HepG2 (cell line): ENCODE measurements at regions not wholly inside any gene's neighbourhood (a gene's known extent, or its start where the extent isn't known, plus 50 kb on each side); places are given as distances from the start of the nearest gene placed in this dataset.

ENCODE experiments used
- ATAC-seq: fragments of 200-7000 bp; cut with Tn5 transposase; 3 replicates; pipeline ENCODE4 v1.9.1; 2020; ENCODE audit warnings: mild to moderate bottlenecking, moderate library complexity
- BruUV-seq: library from RNA; stranded (reverse); fragments of 400-500 nt; replicated peaks from 2 replicates; lab custom pipeline; 2021; lab: Mats Ljungman, UMichigan
- CTCF ChIA-PET: fragments of 300-600 bp; formaldehyde crosslinking; extraction: SDS; loops from one replicate; lab custom pipeline; 2021; ENCODE audit warnings: low total read pairs, inconsistent platforms, low intra/inter-chr PET ratio; lab: Yijun Ruan, JAX
- POLR2A ChIA-PET: fragments of 350-600 bp; sonication (Branson Sonifier 250); formaldehyde crosslinking; loops from one replicate; lab custom pipeline; 2020; ENCODE audit warnings: antibody characterized with exemption, inconsistent platforms; lab: Yijun Ruan, JAX
- DNase-seq: peaks from one replicate; pipeline ENCODE4 v3.0.0-alpha.2; 2015; ENCODE audit warnings: low spot score
- FAIRE-seq: peaks from 3 replicates; lab custom pipeline; 2011; peaks lifted over from hg19 to GRCh38; lab: Jason Lieb, UNC
- H2AFZ ChIP-seq: one replicate; pipeline ENCODE4 v1.6.1; 2011; ENCODE audit warnings: low read length, inconsistent platforms
- H3K27ac ChIP-seq: fragments of 300-600 bp; 3 replicates; pipeline ENCODE4 v1.8.0; 2011; ENCODE audit warnings: mixed run types, mild to moderate bottlenecking, mixed read lengths, low read length, inconsistent platforms; ENCODE audit not compliant: insufficient read depth; ENCODE audit errors: extremely low read length
- H3K27me3 ChIP-seq, 2 experiments: fragments of 200-600 bp in 1 of 2; 2 replicates in 1 of 2; 3 replicates in 1 of 2; pipeline versions ENCODE4 v1.6.0 to v1.8.0; 2011; ENCODE audit warnings: low read length in 2 of 2, mild to moderate bottlenecking in 2 of 2, moderate library complexity in 2 of 2, inconsistent platforms in 1 of 2; ENCODE audit not compliant: insufficient read depth in 2 of 2, control insufficient read depth in 1 of 2
- H3K36me3 ChIP-seq, 2 experiments: fragments of 200-600 bp in 1 of 2; replicated peaks in 1 of 2; 2 replicates in 1 of 2; 3 replicates in 1 of 2; pipeline versions ENCODE4 v1.5.1 to v1.8.0; 2011; ENCODE audit warnings: low read length in 2 of 2, inconsistent platforms in 1 of 2; ENCODE audit not compliant: insufficient read depth in 2 of 2, control insufficient read depth in 1 of 2
- H3K4me1 ChIP-seq: 2 replicates; pipeline ENCODE4 v1.5.1; 2012; ENCODE audit warnings: low read length, inconsistent platforms; ENCODE audit not compliant: insufficient read depth
- H3K4me2 ChIP-seq: 2 replicates; pipeline ENCODE4 v1.6.0; 2011; ENCODE audit warnings: low read depth, low read length, inconsistent platforms
- H3K4me3 ChIP-seq, 3 experiments: fragments of 200-600 bp in 1 of 3; sonication (generic), shearing (Covaris generic) in 1 of 3; replicated peaks in 1 of 3; 2 replicates each; pipeline ENCODE4 v1.5.1; 2011 to 2016; ENCODE audit warnings: low read length in 3 of 3, inconsistent platforms in 2 of 3, low read depth in 2 of 3, mild to moderate bottlenecking in 2 of 3, control low read depth in 1 of 3, mixed read lengths in 1 of 3; ENCODE audit not compliant: insufficient read depth in 1 of 3
- H3K79me2 ChIP-seq: one replicate; pipeline ENCODE4 v1.6.1; 2011; ENCODE audit warnings: low read length, inconsistent platforms; ENCODE audit not compliant: insufficient read depth
- H3K9ac ChIP-seq: 2 replicates; pipeline ENCODE4 v1.6.0; 2011; ENCODE audit warnings: mild to moderate bottlenecking, low read depth, low read length, inconsistent platforms; ENCODE audit not compliant: insufficient read depth
- H3K9me3 ChIP-seq: 2 replicates; pipeline ENCODE4 v1.5.1; 2012; ENCODE audit warnings: mild to moderate bottlenecking, low read length
- H4K20me1 ChIP-seq: 2 replicates; pipeline ENCODE4 v1.6.0; 2011; ENCODE audit warnings: inconsistent platforms, mild to moderate bottlenecking, low read length, moderate library complexity; ENCODE audit not compliant: insufficient read depth
- BORCS8-MEF2B ChIP-seq: sonication (generic); formaldehyde crosslinking; IDR thresholded peaks from 2 replicates; pipeline ENCODE4 v1.8.0; 2022; ENCODE audit warnings: mild to moderate bottlenecking, missing genetic modification reagents
- BRD4 ChIP-seq: sonication (generic); formaldehyde crosslinking; IDR thresholded peaks from 2 replicates; pipeline ENCODE4 v1.4.0; 2020; ENCODE audit warnings: missing genetic modification reagents
- CCDC6 ChIP-seq: sonication (generic); formaldehyde crosslinking; IDR thresholded peaks from 2 replicates; pipeline ENCODE4 v1.8.1; 2022; ENCODE audit warnings: mild to moderate bottlenecking, missing genetic modification reagents, moderate library complexity
- ELF1 ChIP-seq: sonication (generic); formaldehyde crosslinking; IDR thresholded peaks from 2 replicates; pipeline ENCODE4 v1.4.0; 2020; ENCODE audit warnings: missing genetic modification reagents
- ETV5 ChIP-seq: IDR thresholded peaks from 2 replicates; pipeline ENCODE4 v1.6.1; 2018; ENCODE audit warnings: missing biosample characterization, missing genetic modification reagents, inconsistent platforms, borderline replicate concordance
- IKZF1 ChIP-seq: fragments of 450-650 bp; IDR thresholded peaks from 2 replicates; pipeline ENCODE4 v1.7.1; 2016
- KLF12 ChIP-seq: sonication (generic); formaldehyde crosslinking; IDR thresholded peaks from 2 replicates; pipeline ENCODE4 v1.4.0; 2020; ENCODE audit warnings: missing genetic modification reagents, borderline replicate concordance
- NCOA5 ChIP-seq: sonication (generic); formaldehyde crosslinking; IDR thresholded peaks from 2 replicates; pipeline ENCODE4 v1.4.0; 2020; ENCODE audit warnings: missing genetic modification reagents
- NR2F6 ChIP-seq, 2 experiments: IDR thresholded peaks; 2 replicates each; pipeline ENCODE4 v1.6.1; 2016; ENCODE audit warnings: antibody characterized with exemption in 1 of 2, mild to moderate bottlenecking in 1 of 2
- TBL1XR1 ChIP-seq: fragments of 150-350 bp; IDR thresholded peaks from 2 replicates; pipeline ENCODE4 v1.6.1; 2014; ENCODE audit warnings: borderline replicate concordance, low read length; ENCODE audit not compliant: partially characterized antibody
- ZMYM3 ChIP-seq: sonication (generic); formaldehyde crosslinking; IDR thresholded peaks from 2 replicates; pipeline ENCODE4 v1.5.1; 2020; ENCODE audit warnings: mild to moderate bottlenecking, missing genetic modification reagents
- ZNF792 ChIP-seq: IDR thresholded peaks from 2 replicates; pipeline ENCODE4 v1.6.1; 2016
- ZNF883 ChIP-seq: sonication (generic); formaldehyde crosslinking; IDR thresholded peaks from 2 replicates; pipeline ENCODE4 v1.5.1; 2020; ENCODE audit warnings: mild to moderate bottlenecking, missing genetic modification reagents; ENCODE audit errors: not compliant biosample characterization
- ZNF891 ChIP-seq: sonication (generic); formaldehyde crosslinking; IDR thresholded peaks from 2 replicates; pipeline ENCODE4 v1.5.0; 2020; ENCODE audit warnings: mild to moderate bottlenecking, missing genetic modification reagents
- WGBS: methylation state at CpG from one replicate; pipeline ENCODE4 v1.1.6; 2017; ENCODE audit warnings: low lambda C conversion rate; 5-methylcytosine and 5-hydroxymethylcytosine counted together
- in situ Hi-C: cut with HindIII; loops from 2 replicates; pipeline ENCODE4 v1.10.0; 2017; ENCODE audit warnings: low pct_unique_long_range_greater_than_20kb; ENCODE audit not compliant: extremely low pct_ligation_motif_present
- intact Hi-C: fragments of 100-400 bp; cut with micrococcal nuclease; formaldehyde crosslinking; loops from one replicate; pipeline ENCODE4 v1.10.0; 2022; ENCODE audit not compliant: unreplicated experiment
- TF ChIP-seq, protein P1 (sequence below): sonication (generic); formaldehyde crosslinking; IDR thresholded peaks from 2 replicates; pipeline ENCODE4 v1.8.0; 2022; ENCODE audit warnings: low read depth, missing genetic modification reagents
- TF ChIP-seq, protein P2 (sequence below): sonication (generic); formaldehyde crosslinking; IDR thresholded peaks from 2 replicates; pipeline ENCODE4 v1.4.0; 2020; ENCODE audit warnings: missing genetic modification reagents, borderline replicate concordance

GRCh38 chr2:187102381-187102780 is 253.4 kb upstream of the ZSWIM2 start:
- Histone ChIP-seq H3K27ac (no peak overlapping the region), H4K20me1 (no peaks in the 10 kb centered on the region), H2AFZ (no peak overlapping the region), H3K4me3 (no peak overlapping the region), H3K4me2 (no peak overlapping the region), H3K9ac (no peak overlapping the region), H3K36me3 (no peaks in the 10 kb centered on the region), H3K4me1 (no peaks in the 10 kb centered on the region), H3K27me3 (no peaks in the 10 kb centered on the region), H3K79me2 (no peaks in the 10 kb centered on the region), H3K9me3 (no peaks in the 10 kb centered on the region)
- no peak for DNase-seq
- intact Hi-C loops, result no loop called here
- in situ Hi-C loops, result no loop called here
- no peak for ATAC-seq
- no TSS peak for BruUV-seq
- ChIA-PET POLR2A (no interaction called here), CTCF (no interaction called here)
- TF ChIP-seq ZNF891 (no peak), BRD4 (CRISPR knock-in tag) (no peak), ELF1 (CRISPR knock-in tag) (no peak), CCDC6 (no peak), NR2F6 (IDR thresholded peaks at IDR 0.05) (no peak), NR2F6 (CRISPR knock-in tag; IDR thresholded peaks at IDR 0.05) (no peak), IKZF1 (no peak), KLF12 (CRISPR knock-in tag) (no peak)
- TF ChIP-seq, protein P1, sequence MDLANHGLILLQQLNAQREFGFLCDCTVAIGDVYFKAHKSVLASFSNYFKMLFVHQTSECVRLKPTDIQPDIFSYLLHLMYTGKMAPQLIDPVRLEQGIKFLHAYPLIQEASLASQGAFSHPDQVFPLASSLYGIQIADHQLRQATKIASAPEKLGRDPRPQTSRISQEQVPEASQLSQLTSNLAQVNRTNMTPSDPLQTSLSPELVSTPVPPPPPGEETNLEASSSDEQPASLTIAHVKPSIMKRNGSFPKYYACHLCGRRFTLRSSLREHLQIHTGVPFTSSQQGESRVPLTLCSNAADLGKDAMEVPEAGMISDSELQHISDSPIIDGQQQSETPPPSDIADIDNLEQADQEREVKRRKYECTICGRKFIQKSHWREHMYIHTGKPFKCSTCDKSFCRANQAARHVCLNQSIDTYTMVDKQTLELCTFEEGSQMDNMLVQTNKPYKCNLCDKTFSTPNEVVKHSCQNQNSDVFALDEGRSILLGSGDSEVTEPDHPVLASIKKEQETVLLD (CRISPR knock-in tag), result no peak
- FAIRE-seq, result no peak

GRCh38 chr2:187098154-187098553 is 249.2 kb upstream of the ZSWIM2 start:
- WGBS, result 0% methylated on average over 1 of the region's 1 CpG
- no peaks in the 10 kb centered on the region for H3K4me1 ChIP-seq
- no peak overlapping the region for H3K27ac ChIP-seq
- no peak for DNase-seq
- H3K27me3 ChIP-seq, result no peaks in the 10 kb centered on the region
- TF ChIP-seq BORCS8-MEF2B (CRISPR knock-in tag) (no peak), ZNF792 (CRISPR knock-in tag) (no peak), TBL1XR1 (no peak), ZMYM3 (CRISPR knock-in tag) (no peak), ETV5 (CRISPR knock-in tag) (no peak), NCOA5 (CRISPR knock-in tag) (no peak), ZNF883 (CRISPR knock-in tag) (no peak)
- TF ChIP-seq, protein P2, sequence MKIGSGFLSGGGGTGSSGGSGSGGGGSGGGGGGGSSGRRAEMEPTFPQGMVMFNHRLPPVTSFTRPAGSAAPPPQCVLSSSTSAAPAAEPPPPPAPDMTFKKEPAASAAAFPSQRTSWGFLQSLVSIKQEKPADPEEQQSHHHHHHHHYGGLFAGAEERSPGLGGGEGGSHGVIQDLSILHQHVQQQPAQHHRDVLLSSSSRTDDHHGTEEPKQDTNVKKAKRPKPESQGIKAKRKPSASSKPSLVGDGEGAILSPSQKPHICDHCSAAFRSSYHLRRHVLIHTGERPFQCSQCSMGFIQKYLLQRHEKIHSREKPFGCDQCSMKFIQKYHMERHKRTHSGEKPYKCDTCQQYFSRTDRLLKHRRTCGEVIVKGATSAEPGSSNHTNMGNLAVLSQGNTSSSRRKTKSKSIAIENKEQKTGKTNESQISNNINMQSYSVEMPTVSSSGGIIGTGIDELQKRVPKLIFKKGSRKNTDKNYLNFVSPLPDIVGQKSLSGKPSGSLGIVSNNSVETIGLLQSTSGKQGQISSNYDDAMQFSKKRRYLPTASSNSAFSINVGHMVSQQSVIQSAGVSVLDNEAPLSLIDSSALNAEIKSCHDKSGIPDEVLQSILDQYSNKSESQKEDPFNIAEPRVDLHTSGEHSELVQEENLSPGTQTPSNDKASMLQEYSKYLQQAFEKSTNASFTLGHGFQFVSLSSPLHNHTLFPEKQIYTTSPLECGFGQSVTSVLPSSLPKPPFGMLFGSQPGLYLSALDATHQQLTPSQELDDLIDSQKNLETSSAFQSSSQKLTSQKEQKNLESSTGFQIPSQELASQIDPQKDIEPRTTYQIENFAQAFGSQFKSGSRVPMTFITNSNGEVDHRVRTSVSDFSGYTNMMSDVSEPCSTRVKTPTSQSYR, result no peak
- no peaks in the 10 kb centered on the region for H3K79me2 ChIP-seq
- ChIA-PET POLR2A (no interaction called here), CTCF (no interaction called here)
- intact Hi-C loops, result no loop called here
- H4K20me1 ChIP-seq, result no peaks in the 10 kb centered on the region
- FAIRE-seq, result no peak
- no peak overlapping the region for H3K9ac ChIP-seq
- H3K4me3 ChIP-seq, result no peak overlapping the region
- in situ Hi-C loops, result no loop called here
- no peak for ATAC-seq
- no peak overlapping the region for H3K4me2 ChIP-seq
- no peak overlapping the region for H2AFZ ChIP-seq
- BruUV-seq, result no TSS peak
- H3K9me3 ChIP-seq, result no peaks in the 10 kb centered on the region
- no peaks in the 10 kb centered on the region for H3K36me3 ChIP-seq
